VCaP (cell line): ENCODE measurements at regions not wholly inside any gene's neighbourhood (a gene's known extent, or its start where the extent isn't known, plus 50 kb on each side); places are given as distances from the start of the nearest gene placed in this dataset.
A peak's percentile ranks its signal among the peaks of the same experiment; 100 is the strongest.

ENCODE experiments used
- H3K27ac ChIP-seq: fragments of 450-650 bp; 2 replicates; pipeline ENCODE4 v1.5.1; 2017
- TF ChIP-seq, protein P1 (sequence below): fragments of 450-650 bp; conservative IDR thresholded peaks from 2 replicates; pipeline ENCODE4 v1.5.1; 2017; ENCODE audit warnings: mild to moderate bottlenecking, moderate library complexity

DNA sequence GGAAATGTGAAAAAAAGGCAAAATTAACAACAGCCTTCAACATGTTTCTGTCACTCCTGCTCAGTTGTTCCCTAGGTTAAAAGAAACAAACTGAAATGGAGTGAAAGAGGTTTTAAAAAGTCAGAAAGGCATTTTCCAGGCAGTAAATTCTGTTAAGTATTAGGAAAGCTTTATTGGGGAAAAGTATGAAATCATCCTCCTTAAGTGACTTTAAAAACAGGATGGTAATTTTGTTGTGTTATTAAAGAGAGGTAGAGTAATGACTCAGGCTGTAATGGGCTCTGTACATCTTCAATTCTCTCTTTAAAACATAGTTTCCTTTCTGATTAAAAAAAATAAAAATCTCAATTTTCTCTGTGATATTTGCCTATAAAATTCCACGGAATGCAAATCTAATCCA is 81.1 kb downstream of the OTOL1 start:
- no peak overlapping the region for H3K27ac ChIP-seq

DNA sequence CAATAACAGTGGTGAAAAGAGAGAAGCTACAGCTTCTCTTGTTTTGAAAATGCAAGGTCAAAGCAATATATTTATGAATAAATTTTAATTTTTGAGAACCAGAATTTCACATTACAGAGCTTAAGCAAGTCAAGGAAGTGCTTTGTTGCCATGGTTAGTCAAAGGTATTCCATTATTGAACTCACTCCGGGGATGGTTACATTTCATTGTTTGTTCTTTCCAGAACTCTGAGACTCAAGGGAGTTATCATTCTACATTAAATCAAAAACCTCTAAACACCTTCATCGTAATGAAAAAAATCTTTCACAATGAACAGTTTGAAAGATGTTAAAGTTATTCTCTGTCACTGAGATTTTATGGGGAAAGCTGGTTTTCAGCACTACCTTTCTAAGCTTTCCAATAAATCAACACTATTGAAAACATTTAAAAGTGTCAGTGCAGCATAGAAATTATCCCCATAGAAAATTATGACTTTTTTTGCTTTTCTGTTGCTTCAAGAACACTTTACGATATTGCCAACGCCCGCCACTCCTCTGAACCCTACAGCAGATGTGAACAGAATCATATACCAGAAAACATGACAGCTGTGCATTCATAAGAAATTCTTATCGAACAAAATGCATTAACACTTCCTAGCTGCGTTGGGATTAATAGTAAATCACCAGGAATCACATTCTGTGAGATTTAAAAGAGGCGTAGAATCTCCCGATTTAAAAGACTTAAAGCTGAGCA is 83.0 kb downstream of the OTOL1 start:
- TF ChIP-seq, protein P1, sequence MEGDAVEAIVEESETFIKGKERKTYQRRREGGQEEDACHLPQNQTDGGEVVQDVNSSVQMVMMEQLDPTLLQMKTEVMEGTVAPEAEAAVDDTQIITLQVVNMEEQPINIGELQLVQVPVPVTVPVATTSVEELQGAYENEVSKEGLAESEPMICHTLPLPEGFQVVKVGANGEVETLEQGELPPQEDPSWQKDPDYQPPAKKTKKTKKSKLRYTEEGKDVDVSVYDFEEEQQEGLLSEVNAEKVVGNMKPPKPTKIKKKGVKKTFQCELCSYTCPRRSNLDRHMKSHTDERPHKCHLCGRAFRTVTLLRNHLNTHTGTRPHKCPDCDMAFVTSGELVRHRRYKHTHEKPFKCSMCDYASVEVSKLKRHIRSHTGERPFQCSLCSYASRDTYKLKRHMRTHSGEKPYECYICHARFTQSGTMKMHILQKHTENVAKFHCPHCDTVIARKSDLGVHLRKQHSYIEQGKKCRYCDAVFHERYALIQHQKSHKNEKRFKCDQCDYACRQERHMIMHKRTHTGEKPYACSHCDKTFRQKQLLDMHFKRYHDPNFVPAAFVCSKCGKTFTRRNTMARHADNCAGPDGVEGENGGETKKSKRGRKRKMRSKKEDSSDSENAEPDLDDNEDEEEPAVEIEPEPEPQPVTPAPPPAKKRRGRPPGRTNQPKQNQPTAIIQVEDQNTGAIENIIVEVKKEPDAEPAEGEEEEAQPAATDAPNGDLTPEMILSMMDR = no peak
- H3K27ac ChIP-seq = no peak overlapping the region

More for the DNA sequence above, 81.1 kb downstream of the OTOL1 start:
- TF ChIP-seq, protein P1 = no peak

DNA sequence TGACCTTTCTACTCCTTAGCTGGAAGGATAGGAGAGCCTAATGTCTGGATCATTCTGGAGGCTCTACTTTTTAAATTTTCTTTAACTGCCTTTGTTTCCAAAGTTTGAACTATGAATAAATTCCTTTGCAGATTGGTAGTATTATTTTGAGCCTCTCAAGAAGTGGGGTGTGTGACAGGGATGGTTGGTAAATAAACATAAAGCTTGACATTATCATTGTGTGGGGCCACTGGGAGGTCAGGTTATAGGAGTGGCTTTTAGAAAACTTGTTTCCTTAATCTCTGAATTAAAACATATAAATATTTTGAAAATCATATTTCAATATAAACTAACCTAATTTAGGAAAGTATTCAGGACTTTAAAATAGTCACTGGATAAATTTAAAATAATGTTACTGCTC is 89.3 kb downstream of the OTOL1 start:
- TF ChIP-seq, protein P1 = no peak
- H3K27ac ChIP-seq = no peak overlapping the region

DNA sequence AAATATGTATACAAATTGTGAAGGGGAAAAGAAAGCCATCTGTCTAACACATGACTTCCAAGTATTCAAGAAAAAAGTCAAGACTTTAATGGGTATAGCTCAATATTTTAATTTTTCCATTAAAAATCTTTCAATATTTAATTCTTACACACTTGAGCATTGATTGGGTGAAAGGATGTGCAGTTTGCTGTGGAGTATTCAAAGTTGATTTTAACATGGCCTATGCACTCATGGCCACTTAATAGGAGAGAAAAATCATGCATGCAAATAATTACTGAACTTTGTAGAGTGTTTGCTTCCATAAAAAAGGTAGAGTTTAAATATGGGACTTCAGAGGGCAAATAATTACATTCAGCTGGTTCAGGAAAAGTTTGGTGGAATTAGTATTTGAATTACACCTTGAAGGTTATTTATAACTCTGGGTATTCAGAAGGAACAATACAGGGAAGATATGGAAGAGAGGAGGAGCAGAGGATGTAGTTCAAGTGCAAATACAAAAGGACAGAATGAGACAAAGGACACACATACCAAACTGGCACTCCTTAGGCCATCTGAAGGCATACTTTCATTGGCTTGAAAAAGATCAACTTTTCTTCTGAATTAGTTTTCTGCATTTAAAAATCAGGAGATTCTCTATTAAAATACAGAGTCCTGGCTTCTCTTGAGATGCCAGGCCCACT is 90.1 kb downstream of the OTOL1 start:
- TF ChIP-seq, protein P1 = no peak

DNA sequence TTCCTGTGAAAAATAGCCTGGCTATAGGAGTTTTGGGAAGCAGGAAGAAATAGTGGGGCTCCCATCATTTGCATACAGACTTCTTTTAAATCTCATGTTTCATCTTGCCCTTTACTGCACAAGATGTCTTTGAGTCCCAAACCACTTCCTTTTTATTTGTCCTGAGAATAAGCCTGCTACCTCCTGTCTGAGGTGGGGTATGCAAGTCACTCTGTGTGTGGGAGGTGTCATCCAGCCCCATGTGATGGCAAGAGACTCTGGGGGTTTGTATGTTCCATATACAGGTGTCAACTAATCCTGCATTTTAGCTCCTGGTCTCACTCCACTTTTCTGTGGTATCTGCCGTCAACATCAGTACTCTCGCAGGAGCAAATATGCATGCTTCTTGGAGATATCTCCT is 102.0 kb downstream of the OTOL1 start:
- TF ChIP-seq, protein P1 = no peak
- H3K27ac ChIP-seq = no peak overlapping the region

More for the DNA sequence above, 90.1 kb downstream of the OTOL1 start:
- peak overlapping the region; percentile 21; the same call in 1 of the 2 replicates for H3K27ac ChIP-seq

DNA sequence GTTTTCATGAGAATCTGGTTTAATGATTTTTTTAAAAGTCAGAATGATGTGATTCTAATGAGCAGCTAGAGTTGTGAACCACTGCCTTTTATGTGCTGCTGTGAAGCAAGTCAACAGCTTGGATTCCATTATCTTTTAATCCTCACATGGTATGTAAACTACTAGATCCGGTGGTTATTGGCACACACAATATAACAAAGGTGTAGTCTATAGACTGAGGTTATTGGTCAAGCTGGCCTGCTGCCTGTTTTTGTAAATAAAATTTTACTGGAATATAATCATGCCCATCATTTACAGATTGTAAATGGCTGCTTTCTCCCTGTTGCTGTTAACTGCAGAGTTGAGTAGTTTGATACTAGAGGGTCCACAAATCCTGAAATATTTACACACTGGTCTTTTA is 103.1 kb downstream of the OTOL1 start:
- peak overlapping the region; percentile 48 for H3K27ac ChIP-seq
- TF ChIP-seq, protein P1 = no peak

DNA sequence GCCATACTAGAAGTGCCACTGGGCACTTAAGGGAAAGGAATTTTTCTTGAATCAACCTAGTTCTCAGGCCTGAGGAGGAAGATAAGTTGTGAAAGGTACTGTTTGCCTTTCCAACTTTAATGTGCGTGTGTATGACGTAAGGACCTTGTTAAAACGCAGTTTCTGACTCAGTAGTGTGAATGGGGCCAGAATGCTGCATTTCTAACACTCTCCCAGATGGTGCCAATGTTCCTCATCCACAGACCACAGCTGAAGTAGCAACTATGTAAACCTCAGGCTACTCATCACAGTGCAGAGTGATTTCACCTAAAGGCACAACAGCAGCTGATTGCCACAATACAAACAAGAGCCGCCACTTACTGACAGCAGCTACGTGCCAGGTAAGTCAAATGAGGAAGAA is 103.6 kb downstream of the OTOL1 start:
- TF ChIP-seq, protein P1 = no peak
- H3K27ac ChIP-seq = peak overlapping the region; percentile 48
